HL-60 (cell line): ENCODE measurements at regions not wholly inside any gene's neighbourhood (a gene's known extent, or its start where the extent isn't known, plus 50 kb on each side); places are given as distances from the start of the nearest gene placed in this dataset.

Source experiments
- DNase-seq, 2 experiments: peaks; one replicate each; pipeline ENCODE4 v3.0.0-alpha.2; 2010 to 2020; ENCODE audit warnings: low read depth in 1 of 2, low spot score in 1 of 2
- H3K27ac ChIP-seq: fragments of 250-450 bp; sonication (Bioruptor Pico); replicated peaks from 2 replicates; pipeline ENCODE4 v1.5.1; 2020; ENCODE audit warnings: mild to moderate bottlenecking, moderate library complexity
- H3K27me3 ChIP-seq: fragments of 250-450 bp; sonication (Bioruptor Pico); 2 replicates; pipeline ENCODE4 v1.5.1; 2021; ENCODE audit warnings: mild to moderate bottlenecking, moderate library complexity; ENCODE audit not compliant: insufficient read depth, poor library complexity, severe bottlenecking
- H3K4me3 ChIP-seq: replicated peaks from 2 replicates; pipeline ENCODE4 v1.5.1; 2011; ENCODE audit warnings: mild to moderate bottlenecking, control low read depth, low read length; ENCODE audit not compliant: insufficient read depth
- CTCF ChIP-seq: IDR thresholded peaks from one replicate; pipeline ENCODE4 v1.5.1; 2011; ENCODE audit warnings: low read length, control low read depth, inconsistent platforms; ENCODE audit not compliant: insufficient read depth
- GABPA ChIP-seq: IDR thresholded peaks from 2 replicates; pipeline ENCODE4 v1.6.1; 2012; ENCODE audit warnings: low read depth
- POLR2AphosphoS5 ChIP-seq: IDR thresholded peaks from 2 replicates; pipeline ENCODE4 v1.6.1; 2012; ENCODE audit warnings: low read depth
- REST ChIP-seq: IDR thresholded peaks from 2 replicates; pipeline ENCODE4 v1.6.1; 2012; ENCODE audit warnings: low read depth; ENCODE audit not compliant: insufficient replicate concordance
- SPI1 ChIP-seq: IDR thresholded peaks from 2 replicates; pipeline ENCODE4 v1.6.1; 2012; ENCODE audit warnings: low read depth, mild to moderate bottlenecking, borderline replicate concordance

- Histone ChIP-seq H3K27ac (no peak overlapping the region), H3K4me3 (no peak overlapping the region), H3K27me3 (no peaks in the 10 kb centered on the region)
- DNase-seq, result peak in 1 of 2 experiments; percentile 4
- TF ChIP-seq REST, result no peak
- TF ChIP-seq SPI1, result no peak
- no peak for TF ChIP-seq POLR2AphosphoS5
- no peak for TF ChIP-seq GABPA
- TF ChIP-seq CTCF, result no peak
These were observed 65.5 kb downstream of the C11orf91 start for GRCh38 chr11:33635161-33635560.

GRCh38 chr11:33634291-33634834, 66.3 kb downstream of the C11orf91 start:
- TF ChIP-seq CTCF (no peak), GABPA (no peak), SPI1 (no peak), POLR2AphosphoS5 (no peak), REST (no peak)
- Histone ChIP-seq H3K4me3 (no peak overlapping the region), H3K27ac (no peak overlapping the region), H3K27me3 (no peaks in the 10 kb centered on the region)
- no peak for DNase-seq

- Histone ChIP-seq H3K4me3 (no peak overlapping the region), H3K27ac (no peak overlapping the region), H3K27me3 (no peaks in the 10 kb centered on the region)
- DNase-seq, result no peak
- TF ChIP-seq CTCF (no peak), POLR2AphosphoS5 (no peak), REST (no peak), SPI1 (no peak), GABPA (no peak)
These were observed 67.2 kb downstream of the C11orf91 start for GRCh38 chr11:33633251-33634003.
